ENCODE measurements at regions not wholly inside any gene's neighbourhood (a gene's known extent, or its start where the extent isn't known, plus 50 kb on each side); places are given as distances from the start of the nearest gene placed in this dataset.

DNA sequence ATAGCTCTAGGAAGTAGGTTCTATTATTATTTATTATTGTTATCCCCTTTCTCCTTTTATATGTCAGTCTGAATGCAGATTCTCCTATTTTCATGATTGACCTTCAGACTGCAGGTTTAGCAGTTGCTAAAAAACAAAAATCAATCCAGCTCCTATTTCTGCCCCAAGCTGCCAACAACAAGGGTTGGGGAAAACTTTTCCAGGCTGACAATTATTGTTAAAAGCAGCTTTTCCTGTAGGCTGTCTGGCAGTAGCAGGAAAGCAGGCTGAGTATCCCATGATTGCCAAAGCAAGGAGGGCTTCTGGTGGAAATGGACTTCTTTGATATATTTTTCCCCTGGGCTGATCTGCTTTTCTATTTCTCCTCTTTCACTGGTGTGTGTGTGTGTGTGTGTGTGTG lies 78.0 kb upstream of the CTLA4 start:
- no peak for DNase-seq

DNA sequence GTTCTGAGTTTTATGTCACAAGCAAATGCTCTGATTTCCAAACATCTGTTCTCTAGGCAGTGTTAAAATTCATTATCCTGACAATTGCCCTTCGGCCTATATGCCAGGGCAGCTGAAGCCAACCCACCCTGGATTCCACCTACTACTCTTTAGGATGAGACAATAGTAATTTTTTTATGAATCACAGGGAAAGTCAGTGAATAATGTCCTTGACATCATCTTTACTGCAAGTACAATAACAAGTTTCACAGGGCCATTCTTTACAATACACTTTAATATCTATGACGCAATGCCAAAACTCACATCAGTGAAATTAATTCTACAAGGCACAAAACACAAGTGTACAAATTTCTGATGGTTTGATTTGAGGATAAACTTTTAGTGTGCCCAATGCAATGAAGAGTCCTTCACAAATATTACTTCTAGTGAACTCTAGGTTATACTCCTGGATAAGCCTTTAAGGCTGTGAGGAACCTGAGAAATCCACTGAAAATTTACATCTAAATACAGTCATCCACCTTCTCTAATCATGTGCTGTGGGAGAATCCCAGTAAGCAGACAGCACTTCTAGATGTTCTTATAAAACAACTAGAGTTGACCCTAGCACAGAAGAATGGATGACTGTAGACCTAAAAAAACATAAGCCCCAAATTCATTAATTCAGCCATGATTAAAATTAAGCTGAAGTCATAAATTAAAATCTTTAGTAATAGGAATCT lies 77.3 kb upstream of the CTLA4 start:
- no peak for DNase-seq

DNA sequence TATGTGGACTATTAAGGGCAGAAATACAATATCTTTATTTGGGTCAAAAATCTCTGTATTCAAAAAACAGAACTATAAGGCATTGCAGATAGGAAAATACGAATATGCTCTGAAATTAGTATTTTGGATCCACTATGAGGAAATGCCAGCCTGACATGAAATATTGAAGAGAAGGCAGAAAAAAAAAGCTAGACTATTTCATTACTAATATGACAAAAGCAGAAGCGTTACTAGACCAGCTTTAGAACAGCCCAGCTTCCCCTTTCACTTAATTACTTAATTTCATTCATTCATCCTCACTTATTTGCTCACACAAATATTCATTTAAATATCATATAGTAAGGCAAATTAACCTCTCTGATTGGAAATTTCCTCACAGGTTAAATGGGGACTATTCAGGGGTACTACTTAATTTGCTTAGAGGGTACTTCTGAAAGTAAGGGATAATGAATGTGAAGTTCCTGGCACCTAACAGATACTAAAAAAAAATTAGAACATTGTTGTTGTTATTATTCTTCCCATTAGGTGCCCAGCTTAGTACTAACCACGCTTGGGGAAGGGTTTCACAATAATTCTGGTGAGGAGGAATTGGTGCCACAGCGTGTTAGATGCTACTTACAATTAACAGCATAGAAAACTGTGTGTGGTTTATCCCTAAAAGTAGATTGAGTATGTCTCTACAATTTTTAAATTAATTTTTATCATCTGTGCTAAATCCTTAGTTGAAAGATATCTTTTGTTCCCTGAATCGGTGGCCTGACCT lies 71.1 kb upstream of the CTLA4 start:
- no peak for DNase-seq

DNA sequence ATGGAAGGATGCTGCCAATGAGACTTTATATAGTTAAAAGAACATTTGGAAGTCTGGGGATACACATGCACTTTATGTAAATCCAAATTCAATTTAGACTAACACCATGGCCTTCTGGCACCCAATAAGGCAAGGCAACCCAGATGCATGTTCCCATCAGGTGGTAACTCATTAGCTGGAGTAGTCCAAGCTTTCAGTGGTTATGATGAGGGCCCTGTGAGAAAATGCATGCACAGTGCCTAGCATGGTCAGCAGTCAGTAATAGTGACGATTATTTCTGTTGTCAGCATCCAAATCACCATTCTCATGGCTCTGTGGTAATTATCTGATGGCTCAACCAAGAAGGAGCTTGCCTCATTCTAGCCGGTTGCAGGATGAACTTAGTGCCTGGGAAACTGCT lies 70.3 kb upstream of the CTLA4 start:
- DNase-seq = no peak

DNA sequence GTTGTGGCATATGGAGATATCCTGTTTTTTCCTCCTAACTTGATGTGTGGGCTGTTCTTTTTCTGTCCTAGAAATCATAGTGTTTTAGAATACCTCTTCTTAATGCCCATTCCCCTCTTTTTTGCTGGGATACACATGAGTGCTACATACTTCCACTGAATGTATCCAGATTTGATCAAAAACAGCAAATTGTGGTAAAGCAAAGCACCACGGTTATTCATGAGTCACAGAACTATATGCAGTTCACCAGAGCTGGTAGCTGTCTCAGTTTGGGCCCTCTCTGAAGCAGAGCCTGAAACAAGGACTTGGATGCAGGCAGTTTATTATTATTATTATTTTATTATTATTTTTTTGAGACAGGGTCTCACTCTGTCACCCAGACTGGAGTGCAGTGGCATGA lies 69.9 kb upstream of the CTLA4 start:
- no peak for DNase-seq

DNA sequence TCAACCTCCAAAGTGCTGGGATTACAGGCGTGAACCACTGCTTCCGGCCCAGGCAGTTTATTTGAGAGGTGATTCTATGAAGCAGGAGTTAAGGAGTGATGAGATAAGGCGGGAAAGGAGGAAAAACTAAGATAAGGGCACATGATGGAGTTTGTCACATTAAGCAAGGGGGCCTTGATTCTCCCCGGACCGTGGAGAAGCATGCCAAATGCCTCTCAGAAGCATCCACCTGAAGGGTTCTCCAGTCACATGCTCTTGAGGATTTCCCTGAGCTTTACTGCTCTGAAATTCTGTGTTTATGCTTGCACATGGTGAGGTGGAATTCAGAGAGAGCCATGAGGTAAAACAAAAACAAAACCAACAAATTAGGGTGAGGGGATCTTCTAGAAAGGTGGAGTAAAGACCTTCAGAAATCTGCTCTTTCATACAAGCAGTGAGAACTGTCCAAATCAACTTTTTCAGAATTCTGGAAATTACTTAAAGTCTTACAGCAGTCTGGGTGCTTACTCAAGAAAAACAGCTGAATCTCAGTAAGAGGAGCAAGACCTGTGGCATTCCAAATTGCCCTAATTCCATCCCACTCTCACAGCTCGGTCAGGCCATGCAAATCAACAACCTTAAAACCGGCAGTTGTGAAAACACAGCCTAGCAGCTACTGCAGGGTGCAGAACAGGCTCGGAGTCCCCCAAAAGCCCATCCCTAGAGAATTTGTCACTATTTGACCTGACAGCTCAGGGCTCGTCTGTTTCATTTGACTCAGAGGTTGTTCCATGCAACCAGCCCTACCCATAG lies 69.1 kb upstream of the CTLA4 start:
- DNase-seq = no peak

DNA sequence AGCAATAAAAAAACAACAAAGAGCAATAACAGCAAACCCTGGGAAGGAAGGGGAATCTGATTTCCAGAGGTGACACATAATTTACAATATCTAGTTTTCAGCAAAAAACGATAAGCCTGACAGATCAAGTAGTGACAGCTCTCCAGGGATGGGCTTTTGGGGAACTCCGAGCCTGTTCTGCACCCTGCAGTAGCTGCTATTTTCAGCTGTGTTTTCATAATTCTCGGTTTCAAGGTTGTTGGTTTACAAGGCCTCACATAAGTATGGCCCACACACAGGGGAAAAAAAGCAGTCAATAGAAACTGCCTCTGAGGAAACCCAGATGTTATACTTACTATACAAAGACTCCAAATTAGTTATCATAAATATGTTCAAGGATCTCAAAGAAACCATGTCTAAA lies 67.7 kb upstream of the CTLA4 start:
- DNase-seq = no peak

DNA sequence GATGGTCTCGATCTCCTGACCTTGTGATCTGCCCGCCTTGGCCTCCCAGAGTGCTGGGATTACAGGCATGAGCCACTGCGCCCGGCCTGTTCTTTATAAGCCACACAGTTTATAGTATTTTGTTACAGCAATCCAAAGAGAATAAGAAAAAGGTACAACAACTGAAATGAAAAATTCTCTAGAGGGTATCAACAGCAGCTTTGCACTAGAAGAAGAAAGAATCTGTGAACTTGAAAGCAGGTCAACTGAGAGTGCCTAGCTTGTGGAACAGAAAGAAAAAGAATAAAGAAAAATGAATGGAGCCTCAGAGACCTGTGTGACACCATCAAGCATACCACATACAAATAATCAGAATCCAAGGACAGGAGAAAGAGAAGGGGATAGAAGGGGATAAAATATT lies 66.8 kb upstream of the CTLA4 start:
- no peak for DNase-seq

DNA sequence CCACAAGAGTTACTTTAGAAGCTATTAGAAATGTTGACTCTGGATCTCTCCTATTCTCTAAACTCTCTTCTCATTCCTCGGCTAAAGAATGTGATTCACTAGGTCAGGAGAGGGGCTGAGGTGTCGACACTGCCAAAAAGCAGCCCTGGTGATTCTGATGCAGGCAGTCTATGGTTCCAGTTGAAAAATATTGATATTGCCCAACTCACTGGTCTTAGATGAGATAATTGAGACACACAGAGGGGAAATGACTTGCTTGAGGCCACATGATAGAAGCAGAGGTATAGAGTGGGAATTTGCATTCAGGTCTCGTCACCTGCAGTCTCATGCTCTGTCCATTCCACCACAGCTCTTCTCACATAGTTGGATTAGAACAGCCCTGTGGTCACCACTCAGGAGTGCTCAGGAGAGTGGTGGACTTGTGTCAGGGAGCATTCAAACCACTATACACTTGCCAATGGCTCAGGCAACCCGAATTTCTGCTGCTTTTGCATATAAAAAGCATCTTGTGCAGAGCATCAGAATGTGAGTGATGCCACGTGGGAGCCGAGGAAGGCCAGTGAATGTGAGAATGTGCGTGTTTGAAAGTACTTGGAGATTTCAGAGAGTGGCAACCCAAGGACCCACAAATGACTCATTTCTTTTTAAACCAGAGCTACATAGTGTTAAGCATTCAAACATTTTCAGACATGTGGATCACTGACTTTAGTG lies 65.1 kb upstream of the CTLA4 start:
- no peak for DNase-seq

DNA sequence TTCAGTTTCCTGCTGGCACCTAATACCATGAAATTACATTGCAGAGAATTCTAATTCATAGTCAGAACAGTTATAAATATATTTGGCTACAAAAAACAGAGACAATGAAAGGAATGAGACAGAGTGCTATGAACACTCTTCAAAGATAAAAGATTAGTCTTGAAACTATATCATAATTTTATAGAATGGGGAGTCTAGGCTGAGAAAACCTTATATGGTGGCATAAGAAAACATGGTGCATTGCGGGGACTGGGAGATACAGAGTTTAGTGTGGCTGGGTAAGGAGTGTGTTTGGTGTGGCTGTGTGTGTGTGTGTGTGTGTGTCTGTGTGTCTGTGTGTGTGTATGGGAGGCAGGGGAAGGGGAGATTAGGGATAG lies 64.5 kb upstream of the CTLA4 start:
- DNase-seq = no peak

DNA sequence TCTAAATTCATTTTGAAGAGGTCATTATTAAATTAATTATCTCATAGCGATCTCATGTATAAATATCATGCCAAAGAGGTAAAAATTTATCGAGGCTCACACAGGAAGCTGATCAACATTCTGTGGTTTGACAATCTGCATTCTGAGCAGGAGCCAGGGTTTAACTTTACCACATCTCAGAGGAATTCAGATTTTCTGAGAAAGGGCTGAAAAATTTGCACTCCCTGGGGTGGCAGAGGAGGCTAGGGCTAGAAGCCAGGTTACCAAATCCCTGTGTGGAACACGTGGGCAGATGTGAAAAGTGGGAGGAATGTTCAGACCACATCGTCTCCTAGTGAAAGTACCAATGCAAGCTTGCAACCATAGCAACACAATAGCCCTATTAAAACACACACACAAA lies 63.5 kb upstream of the CTLA4 start:
- no peak for DNase-seq

DNA sequence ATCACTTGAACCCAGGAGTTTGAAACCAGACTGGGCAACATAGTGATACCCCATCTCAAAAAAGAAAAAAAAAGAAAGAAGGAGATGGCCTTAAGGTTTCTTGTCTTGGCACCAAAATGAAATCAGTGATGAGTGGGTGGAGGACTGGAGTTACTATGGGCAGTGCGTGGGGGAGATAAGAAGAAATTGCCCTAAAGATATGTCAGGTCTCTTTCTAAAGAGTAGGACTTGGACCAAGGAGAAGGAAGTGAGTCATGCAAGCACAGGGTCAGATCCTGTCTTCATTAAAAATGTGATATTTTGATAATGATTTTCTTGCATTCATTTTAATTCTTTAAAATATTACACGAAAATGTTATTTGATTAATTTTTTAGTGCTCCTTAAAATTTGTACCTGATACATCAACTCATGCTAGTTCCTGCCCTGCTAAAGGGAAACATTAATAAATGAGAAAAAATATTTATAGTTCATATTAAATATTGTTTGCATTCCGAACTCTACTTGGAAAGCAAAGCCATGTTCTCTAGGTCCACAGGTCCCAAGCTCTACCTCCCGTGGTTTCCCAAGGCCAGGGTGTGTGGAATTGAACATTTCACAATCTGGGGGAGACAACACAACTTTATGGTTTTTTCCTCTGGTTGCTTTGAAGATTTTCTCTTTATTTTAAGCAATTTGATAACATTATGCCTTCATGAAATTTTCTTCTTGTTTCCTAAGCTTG lies 62.6 kb upstream of the CTLA4 start:
- no peak for DNase-seq

DNA sequence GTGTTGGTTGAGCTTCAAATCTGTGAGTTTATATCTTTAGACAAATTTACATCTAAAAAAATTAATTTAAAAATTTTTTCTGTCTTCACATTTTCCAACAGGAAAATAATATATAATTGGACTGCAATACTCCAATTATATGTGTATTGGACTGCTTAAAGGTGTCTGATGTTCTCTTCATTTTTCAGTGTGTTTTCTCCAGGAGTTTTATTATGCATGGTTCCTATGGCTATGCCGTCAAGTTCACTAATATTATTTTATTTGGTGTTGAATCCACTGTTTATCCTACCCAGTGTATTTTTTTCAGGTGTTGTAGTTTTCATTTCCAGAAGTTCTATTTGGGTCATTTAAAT lies 62.1 kb upstream of the CTLA4 start:
- no peak for DNase-seq

DNA sequence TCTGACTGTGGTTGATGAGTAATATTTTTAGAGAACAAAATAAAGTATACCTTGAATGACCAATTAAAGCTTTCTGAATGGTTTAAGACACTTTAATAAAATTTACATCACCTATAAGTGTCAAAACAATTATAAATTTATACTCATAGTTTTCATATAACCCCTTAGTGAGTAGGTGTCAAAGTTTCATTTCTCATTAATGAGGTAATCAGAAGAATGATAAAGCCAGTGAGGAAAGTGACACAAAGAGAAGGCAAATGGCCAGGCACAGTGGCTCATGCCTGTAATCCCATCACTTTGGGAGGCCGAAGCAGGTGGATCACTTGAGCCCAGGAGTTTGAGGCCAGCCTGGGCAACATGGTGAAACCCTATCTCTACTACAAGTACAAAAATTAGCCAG lies 60.8 kb upstream of the CTLA4 start:
- no peak for DNase-seq

DNA sequence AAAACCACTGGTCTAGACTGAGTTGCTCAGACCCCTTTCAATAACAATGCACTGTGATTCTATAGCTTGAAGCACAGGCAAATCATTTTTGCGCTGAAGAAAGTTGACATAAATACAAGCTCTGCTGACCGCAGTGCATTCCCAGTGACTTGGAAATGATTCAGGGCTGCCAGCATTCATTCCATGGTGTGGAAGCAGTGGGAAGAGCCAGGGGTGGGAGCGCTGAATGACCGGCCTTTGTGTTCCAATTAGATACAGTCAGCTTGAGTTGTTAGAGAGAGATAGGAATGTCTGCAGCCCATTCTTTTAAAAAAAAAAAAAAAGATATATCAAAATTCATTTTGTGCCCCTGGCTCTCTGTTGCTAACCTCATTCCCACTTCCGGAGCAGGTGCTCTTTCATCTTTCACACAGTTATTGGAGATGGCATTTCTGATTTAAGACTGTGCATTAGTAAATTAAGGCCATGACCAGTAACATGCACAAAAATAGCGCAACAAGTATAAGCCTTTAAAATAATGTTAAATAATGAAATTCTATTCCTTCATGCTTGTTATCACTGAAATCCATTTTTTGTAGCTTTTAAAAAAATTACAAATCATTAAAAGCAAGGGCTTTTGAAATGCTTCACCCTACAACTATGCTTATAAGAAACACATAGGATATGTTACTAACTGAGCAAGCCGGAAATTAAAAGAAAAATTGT lies 59.4 kb upstream of the CTLA4 start:
- no peak for DNase-seq

DNA sequence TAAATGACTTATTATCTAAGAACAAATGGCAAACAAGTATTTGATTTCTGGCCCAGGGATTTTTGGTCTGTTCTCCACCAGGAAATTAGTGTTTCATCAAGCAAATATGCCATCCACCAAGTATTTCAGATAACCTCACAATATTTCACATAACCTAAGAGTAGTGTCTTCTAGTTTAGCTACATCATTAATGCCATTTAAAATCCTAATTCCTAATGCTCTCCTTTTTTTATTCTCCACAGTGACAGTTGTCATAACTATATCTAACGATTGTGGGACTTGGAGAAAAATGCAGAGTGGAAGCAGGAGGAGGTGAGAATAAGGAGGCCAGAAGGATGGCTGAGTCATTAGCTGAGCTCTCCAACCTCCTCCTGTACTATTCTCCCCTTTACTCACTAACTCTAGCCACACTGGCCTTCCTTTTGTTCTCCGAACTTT lies 58.5 kb upstream of the CTLA4 start:
- DNase-seq = no peak

DNA sequence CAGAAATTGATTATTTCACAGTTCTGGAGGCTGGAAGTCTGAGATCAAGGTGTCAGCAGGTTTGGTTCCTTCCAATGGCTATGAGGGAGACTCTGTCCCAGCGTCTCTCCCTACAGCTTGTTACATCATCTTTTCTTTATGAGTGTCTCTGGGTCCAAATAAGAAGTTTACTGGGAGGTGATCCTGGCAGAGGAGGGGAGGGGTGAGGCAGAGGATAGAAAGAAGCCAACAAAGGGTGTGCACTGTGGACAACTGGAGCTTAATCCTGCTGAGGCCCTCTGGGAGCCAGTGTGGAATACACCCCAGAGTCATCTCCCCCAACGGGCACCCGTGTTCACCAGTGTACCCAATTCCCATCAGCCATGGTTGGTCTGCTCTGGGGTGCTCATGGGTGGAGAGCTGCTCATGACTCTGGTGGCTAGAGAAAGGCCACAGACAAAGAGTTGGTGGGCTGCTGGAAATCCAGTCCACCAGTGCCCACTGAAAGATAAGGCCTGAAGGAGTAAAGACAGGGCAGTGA lies 57.5 kb upstream of the CTLA4 start:
- no peak for DNase-seq

DNA sequence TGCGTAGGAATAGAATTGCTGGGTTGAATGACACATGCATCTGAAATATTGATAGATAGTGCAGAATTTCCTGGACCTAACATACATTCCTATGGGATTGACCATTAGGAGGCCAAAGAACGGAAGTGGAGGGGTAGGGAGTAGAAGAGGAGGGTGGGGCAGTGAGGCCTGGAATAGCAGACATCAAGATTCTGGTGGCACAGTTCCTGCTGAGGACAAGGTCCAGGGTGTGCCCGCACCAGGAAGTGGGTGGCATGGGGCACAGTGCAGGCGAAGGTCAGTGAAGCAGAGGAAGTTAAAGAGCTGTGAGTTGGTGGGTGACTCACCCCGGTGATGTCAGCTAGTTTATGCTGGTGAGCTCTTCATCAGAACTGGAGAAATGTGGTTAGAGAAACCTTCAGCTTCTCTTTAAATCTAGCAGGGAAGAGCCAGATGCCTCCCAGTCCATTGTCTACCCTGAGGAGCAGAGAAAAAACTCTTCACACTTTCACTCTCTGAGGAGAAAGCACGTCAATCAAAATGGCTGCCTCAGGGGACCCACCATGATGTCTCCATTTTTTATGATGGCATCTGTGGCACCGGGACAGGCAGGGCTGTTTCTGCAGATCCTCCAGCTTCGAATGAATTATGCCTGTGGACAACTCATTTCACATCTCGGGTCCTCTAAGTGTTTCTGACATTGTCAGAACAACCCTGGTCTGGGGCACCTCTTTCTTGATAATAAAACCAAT lies 55.9 kb upstream of the CTLA4 start:
- DNase-seq = peak; percentile 93

DNA sequence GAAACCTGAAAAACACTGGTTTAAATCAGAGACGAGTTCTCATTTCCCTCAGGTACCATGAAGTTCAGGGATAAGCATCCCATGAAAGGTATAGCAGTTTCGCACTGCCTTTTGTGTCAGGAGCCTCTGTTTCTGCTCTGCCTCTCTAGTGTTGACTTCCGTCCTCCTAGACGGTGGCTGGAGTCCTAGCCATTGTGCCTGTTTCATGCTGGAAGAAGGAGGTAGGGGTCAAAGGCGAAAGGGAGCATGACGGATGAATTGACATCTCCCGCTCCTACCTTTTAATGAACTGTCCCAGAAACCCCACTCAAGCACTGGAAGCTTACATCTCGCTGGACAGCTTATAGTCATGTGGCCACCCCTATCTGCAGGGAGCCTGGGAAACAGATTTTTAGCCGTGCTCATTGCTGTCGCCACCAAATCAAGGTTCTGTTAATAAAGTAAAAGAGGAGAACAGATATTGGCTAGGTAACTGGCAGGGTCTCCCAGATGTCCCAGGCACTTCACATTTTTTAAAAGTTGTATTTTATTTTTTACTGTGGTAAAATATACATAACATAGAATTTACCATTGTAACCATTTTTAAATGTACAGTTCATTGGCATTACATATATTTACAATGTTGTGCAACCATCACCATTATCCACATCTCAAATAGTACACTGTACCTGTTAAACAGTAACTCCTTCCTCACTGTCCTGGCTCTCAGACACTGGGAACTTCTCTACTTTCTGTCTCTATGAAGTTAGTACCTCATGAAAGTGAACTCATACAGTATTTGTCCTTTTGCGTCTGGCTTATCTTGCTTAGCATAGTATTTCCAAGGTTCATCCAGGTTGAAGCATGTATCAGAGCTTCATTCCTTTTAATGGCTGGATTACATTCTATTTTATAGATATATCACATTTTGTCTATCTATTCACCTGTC lies 55.0 kb upstream of the CTLA4 start:
- DNase-seq = no peak

DNA sequence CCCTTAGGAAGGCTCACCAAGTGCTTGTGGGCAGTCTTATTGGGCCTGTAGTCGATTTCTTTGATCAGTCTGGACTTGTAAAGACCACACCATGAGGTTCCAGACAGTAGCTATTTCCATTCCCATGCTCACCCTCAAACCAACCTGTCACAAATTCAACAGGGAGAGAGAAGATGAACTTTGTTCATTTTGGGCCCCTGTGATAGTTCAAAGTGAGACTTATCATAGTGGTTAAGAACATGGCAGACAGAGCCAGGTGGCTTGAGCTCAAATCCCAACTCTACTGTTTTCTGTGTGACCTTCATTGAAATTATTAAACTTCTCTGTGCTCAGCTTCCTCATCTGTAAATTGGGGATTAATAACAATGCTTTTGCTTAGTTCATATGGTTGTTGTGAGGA lies 53.9 kb upstream of the CTLA4 start:
- DNase-seq = no peak
